ENCODE measurements at regions not wholly inside any gene's neighbourhood (a gene's known extent, or its start where the extent isn't known, plus 50 kb on each side); places are given as distances from the start of the nearest gene placed in this dataset.

- 67% methylated on average over 13 of the region's 14 CpGs for WGBS (ENCODE audit: insufficient coverage)
- no peaks in the 10 kb centered on the region for H3K36me3 ChIP-seq (replicated peaks in 1 of 2; ENCODE audit: control extremely low read depth in 1 of 2, control insufficient read depth in 1 of 2, extremely low read depth in 1 of 2, insufficient read depth in 2 of 2, low read length in 1 of 2)
- no peak overlapping the region for H3K4me2 ChIP-seq (replicated peaks; ENCODE audit: low read depth, low read length, poor library complexity, severe bottlenecking)
- H3K4me3 ChIP-seq (ENCODE audit: control extremely low read depth in 1 of 5, extremely low read depth in 1 of 5, insufficient read depth in 1 of 5, low read depth in 2 of 5, low read length in 4 of 5): no peak overlapping the region
- Mint-ChIP-seq H3K4me1 (no peaks in the 10 kb centered on the region), H3K9me3 (ENCODE audit: insufficient read depth) (peaks cover 4% of the 10 kb centered on the region), H3K4me3 (no peak overlapping the region), H3K27ac (no peak overlapping the region), H3K27me3 (peaks cover 3% of the 10 kb centered on the region)
- ATAC-seq (ENCODE audit: low read depth) (no peak), DNase-seq (no peak)
- no peaks in the 10 kb centered on the region for H4K20me1 ChIP-seq (ENCODE audit: control insufficient read depth, insufficient read depth, low read length, poor library complexity, severe bottlenecking)
- peaks cover 0 to 5% (median 0%) of the 10 kb centered on the region in 3 donors for H3K9me3 ChIP-seq (ENCODE audit: control extremely low read depth in 1 of 3, control insufficient read depth in 2 of 3, insufficient read depth in 1 of 3, low read length in 2 of 3)
- no peaks in the 10 kb centered on the region for H3K79me2 ChIP-seq (ENCODE audit: control insufficient read depth, insufficient read depth, low read length)
- no peak for TF ChIP-seq EZH2 (IDR thresholded peaks at IDR 0.05; ENCODE audit: borderline replicate concordance, insufficient read depth, low read depth, low read length, poor library complexity, severe bottlenecking)
- no peak for TF ChIP-seq CTCF (IDR thresholded peaks at IDR 0.05)
- no peak overlapping the region for H3K9ac ChIP-seq (ENCODE audit: low read length)
- no peaks in the 10 kb centered on the region for H3K27me3 ChIP-seq (replicated peaks in 1 of 4; ENCODE audit: control extremely low read depth in 1 of 4, control insufficient read depth in 3 of 4, insufficient read depth in 4 of 4, low read length in 3 of 4)
- H2AFZ ChIP-seq (ENCODE audit: insufficient read depth, low read depth, low read length, poor library complexity, severe bottlenecking): no peak overlapping the region
- intact Hi-C loops (cut with micrococcal nuclease): no loop called here
- no peaks in the 10 kb centered on the region for H3K4me1 ChIP-seq (ENCODE audit: control insufficient read depth in 2 of 2, insufficient read depth in 2 of 2, low read length in 2 of 2)
- H3K27ac ChIP-seq (ENCODE audit: low read length in 2 of 2): no peak overlapping the region
- ChIA-PET CTCF (no interaction called here), POLR2A (no interaction called here)
Observed at GRCh38 chr10:2891073-2891769, 176.1 kb upstream of the PFKP start.

DNA sequence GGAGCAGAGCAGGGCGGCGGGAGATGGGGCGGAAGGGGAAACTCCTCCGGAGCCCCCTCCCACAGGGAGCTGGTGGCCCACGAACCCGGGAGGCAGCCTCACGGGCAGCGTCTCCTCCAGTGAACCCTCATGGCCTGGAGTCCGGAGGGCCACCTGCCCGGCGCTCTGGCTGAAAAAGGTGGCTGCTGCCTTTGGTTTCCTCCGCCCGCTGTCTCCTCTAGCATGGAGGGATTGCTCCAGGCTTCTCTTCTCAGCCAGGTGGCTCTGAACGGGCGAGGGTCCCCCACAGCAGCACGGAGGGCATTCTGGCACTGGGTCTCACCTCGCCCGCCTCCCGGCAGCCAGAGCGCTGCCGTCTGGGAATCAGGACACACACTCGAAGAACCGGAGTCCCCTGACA is 177.3 kb upstream of the PFKP start:
- Histone ChIP-seq H3K27ac (ENCODE audit: low read length in 2 of 2) (no peak overlapping the region), H3K4me1 (ENCODE audit: control insufficient read depth in 2 of 2, insufficient read depth in 2 of 2, low read length in 2 of 2) (no peaks in the 10 kb centered on the region), H3K4me3 (ENCODE audit: control extremely low read depth in 1 of 5, extremely low read depth in 1 of 5, insufficient read depth in 1 of 5, low read depth in 2 of 5, low read length in 4 of 5) (no peak overlapping the region), H3K4me2 (replicated peaks; ENCODE audit: low read depth, low read length, poor library complexity, severe bottlenecking) (no peak overlapping the region), H2AFZ (ENCODE audit: insufficient read depth, low read depth, low read length, poor library complexity, severe bottlenecking) (no peak overlapping the region), H3K9me3 (ENCODE audit: control extremely low read depth in 1 of 3, control insufficient read depth in 2 of 3, insufficient read depth in 1 of 3, low read length in 2 of 3) (no peaks in the 10 kb centered on the region), H3K9ac (ENCODE audit: low read length) (no peak overlapping the region), H4K20me1 (ENCODE audit: control insufficient read depth, insufficient read depth, low read length, poor library complexity, severe bottlenecking) (no peaks in the 10 kb centered on the region), H3K79me2 (ENCODE audit: control insufficient read depth, insufficient read depth, low read length) (no peaks in the 10 kb centered on the region), H3K27me3 (replicated peaks in 1 of 4; ENCODE audit: control extremely low read depth in 1 of 4, control insufficient read depth in 3 of 4, insufficient read depth in 4 of 4, low read length in 3 of 4) (peaks cover 0 to 6% (median 0%) of the 10 kb centered on the region in 4 experiments), H3K36me3 (replicated peaks in 1 of 2; ENCODE audit: control extremely low read depth in 1 of 2, control insufficient read depth in 1 of 2, extremely low read depth in 1 of 2, insufficient read depth in 2 of 2, low read length in 1 of 2) (no peaks in the 10 kb centered on the region)
- H3K4me3 Mint-ChIP-seq: no peak overlapping the region
- ChIA-PET CTCF (no interaction called here), POLR2A (no interaction called here)
- WGBS (ENCODE audit: insufficient coverage): 96% methylated on average over 21 of the region's 23 CpGs
- H3K9me3 Mint-ChIP-seq (ENCODE audit: insufficient read depth): peaks cover 4% of the 10 kb centered on the region
- DNase-seq: no peak
- H3K4me1 Mint-ChIP-seq: no peaks in the 10 kb centered on the region
- intact Hi-C loops (cut with micrococcal nuclease): no loop called here
- TF ChIP-seq CTCF (IDR thresholded peaks at IDR 0.05) (no peak), EZH2 (IDR thresholded peaks at IDR 0.05; ENCODE audit: borderline replicate concordance, insufficient read depth, low read depth, low read length, poor library complexity, severe bottlenecking) (no peak)
- H3K27ac Mint-ChIP-seq: no peak overlapping the region
- peaks cover 7% of the 10 kb centered on the region for H3K27me3 Mint-ChIP-seq
- ATAC-seq (ENCODE audit: low read depth): no peak

Measured in B cell (primary cell).